ENCODE measurements at regions not wholly inside any gene's neighbourhood (a gene's known extent, or its start where the extent isn't known, plus 50 kb on each side); places are given as distances from the start of the nearest gene placed in this dataset.
"Not testable (repeated sequence)": the region's sequence is repeated elsewhere in the genome, so short reads cannot be mapped to it uniquely, and the experiment has no call there.

GRCh38 chr10:8312781-8313180 is 258.3 kb downstream of the GATA3 start:
- no peak for DNase-seq

- no peak for DNase-seq
Observed at GRCh38 chr10:8314486-8314885, 260.0 kb downstream of the GATA3 start.

GRCh38 chr10:8315619-8316021 is 261.1 kb downstream of the GATA3 start:
- no peak for DNase-seq

GRCh38 chr10:8316284-8316683 is 261.8 kb downstream of the GATA3 start:
- DNase-seq: no peak

GRCh38 chr10:8318429-8318828 is 263.9 kb downstream of the GATA3 start:
- DNase-seq: not testable (repeated sequence)

- no peak for DNase-seq
Observed at GRCh38 chr10:8318956-8319355, 264.5 kb downstream of the GATA3 start.

GRCh38 chr10:8319704-8320103 is 265.2 kb downstream of the GATA3 start:
- DNase-seq: no peak

- no peak for DNase-seq
Observed at GRCh38 chr10:8321990-8322389, 267.5 kb downstream of the GATA3 start.

- DNase-seq: no peak
Observed at GRCh38 chr10:8323428-8324054, 269.1 kb downstream of the GATA3 start.

- DNase-seq: no peak
Observed at GRCh38 chr10:8325024-8325980, 270.8 kb downstream of the GATA3 start.

- DNase-seq: no peak
Observed at GRCh38 chr10:8326396-8327139, 272.1 kb downstream of the GATA3 start.

GRCh38 chr10:8327140-8327423 is 272.6 kb downstream of the GATA3 start:
- DNase-seq: no peak

GRCh38 chr10:8331387-8331786 is 276.9 kb downstream of the GATA3 start:
- DNase-seq: no peak

GRCh38 chr10:8331896-8332729 is 277.6 kb downstream of the GATA3 start:
- DNase-seq: no peak

- DNase-seq: no peak
Observed at GRCh38 chr10:8332730-8333111, 278.2 kb downstream of the GATA3 start.

GRCh38 chr10:8334631-8335030 is 280.1 kb downstream of the GATA3 start:
- no peak for DNase-seq

GRCh38 chr10:8336629-8337331 is 282.3 kb downstream of the GATA3 start:
- DNase-seq: no peak

- no peak for DNase-seq
Observed at GRCh38 chr10:8337332-8337651, 282.8 kb downstream of the GATA3 start.

- DNase-seq: no peak
Observed at GRCh38 chr10:8338177-8338766, 283.8 kb downstream of the GATA3 start.

GRCh38 chr10:8344756-8345155 is 290.3 kb downstream of the GATA3 start:
- DNase-seq: no peak

- DNase-seq: no peak
Observed at GRCh38 chr10:8346861-8347260, 292.4 kb downstream of the GATA3 start.

GRCh38 chr10:8347614-8348013 is 293.1 kb downstream of the GATA3 start:
- DNase-seq: not testable (repeated sequence)

All from NCI-H774 (cell line).